AG04449 (cell line): ENCODE measurements at regions not wholly inside any gene's neighbourhood (a gene's known extent, or its start where the extent isn't known, plus 50 kb on each side); places are given as distances from the start of the nearest gene placed in this dataset.

Experiments used
- CTCF ChIA-PET: fragments of 350-600 bp; formaldehyde crosslinking; extraction: SDS; loops from one replicate; lab custom pipeline; 2021; ENCODE audit warnings: antibody characterized with exemption; lab: Yijun Ruan, JAX
- POLR2A ChIA-PET: fragments of 400-600, 350-600 bp; formaldehyde crosslinking; extraction: SDS; loops from one replicate; lab custom pipeline; 2020; ENCODE audit warnings: antibody characterized with exemption, inconsistent platforms; lab: Yijun Ruan, JAX
- DNase-seq: peaks from one replicate; pipeline ENCODE4 v3.0.0-alpha.2; 2010; ENCODE audit warnings: low read depth, low spot score
- H3K4me3 ChIP-seq: 2 replicates; pipeline ENCODE4 v1.5.1; 2011; ENCODE audit warnings: low read depth, mild to moderate bottlenecking, control low read depth, low read length
- CTCF ChIP-seq: IDR thresholded peaks from one replicate; pipeline ENCODE4 v1.5.1; 2011; ENCODE audit warnings: mild to moderate bottlenecking, moderate library complexity, low read length, control low read depth, inconsistent platforms; ENCODE audit not compliant: insufficient read depth; ENCODE audit errors: missing control alignments

- ChIA-PET CTCF (no interaction called here), POLR2A (no interaction called here)
- no peak for DNase-seq
- no peak for TF ChIP-seq CTCF
- H3K4me3 ChIP-seq: no peak overlapping the region
These were observed 1879.2 kb upstream of the CDH9 start for GRCh38 chr5:28917631-28918030.

- CTCF ChIA-PET: no interaction called here
- DNase-seq: no peak
- no peak overlapping the region for H3K4me3 ChIP-seq
- TF ChIP-seq CTCF: no peak
- POLR2A ChIA-PET: no interaction called here
These were observed 1875.9 kb upstream of the CDH9 start for GRCh38 chr5:28914297-28914696.

GRCh38 chr5:28903643-28904042 is 1865.3 kb upstream of the CDH9 start:
- CTCF ChIA-PET: no interaction called here
- no peak for TF ChIP-seq CTCF
- no peak for DNase-seq
- H3K4me3 ChIP-seq: no peak overlapping the region
- POLR2A ChIA-PET: no interaction called here

GRCh38 chr5:28896949-28897348 is 1858.6 kb upstream of the CDH9 start:
- no peak for DNase-seq
- CTCF ChIA-PET: no interaction called here
- no peak overlapping the region for H3K4me3 ChIP-seq
- POLR2A ChIA-PET: no interaction called here
- TF ChIP-seq CTCF: no peak

DNA sequence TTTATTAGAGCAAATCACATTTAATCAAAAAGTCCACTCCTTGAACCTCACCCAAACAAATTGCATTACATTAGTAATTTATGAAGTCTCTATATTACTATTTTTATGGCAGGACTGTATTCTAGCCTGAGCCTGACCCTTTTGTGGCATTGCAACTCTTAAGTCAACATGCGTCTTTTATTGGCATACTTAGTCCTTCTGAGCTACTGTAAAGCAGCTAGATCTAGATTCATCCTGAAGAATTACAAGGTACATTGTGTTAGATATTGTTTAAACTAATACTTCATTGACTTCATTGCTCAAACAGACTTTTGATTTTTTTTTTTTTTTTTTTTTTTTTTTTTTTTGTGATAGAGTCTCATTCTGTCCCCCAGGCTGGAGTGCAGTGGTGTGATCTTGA is 1842.5 kb upstream of the CDH9 start:
- TF ChIP-seq CTCF: no peak
- no peak overlapping the region for H3K4me3 ChIP-seq
- CTCF ChIA-PET: no interaction called here
- no peak for DNase-seq
- POLR2A ChIA-PET: no interaction called here

DNA sequence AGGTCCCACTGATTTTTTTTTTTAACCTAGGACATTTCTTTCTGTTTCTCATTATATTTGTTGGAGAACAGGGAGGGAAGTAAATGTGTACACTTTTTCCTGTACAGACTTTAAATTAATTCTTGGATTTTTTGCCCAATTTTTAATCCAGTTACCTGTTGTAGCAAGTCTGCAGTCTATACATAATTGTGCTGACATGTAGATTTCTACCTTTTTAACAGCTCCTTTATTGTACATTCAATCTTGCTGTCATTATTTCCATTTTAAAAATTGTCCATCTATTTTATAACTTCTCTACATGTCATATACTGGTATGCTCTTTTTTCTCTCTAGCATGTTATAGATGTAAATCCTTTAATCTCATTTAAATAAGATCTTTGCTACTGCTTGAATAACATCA is 1838.7 kb upstream of the CDH9 start:
- CTCF ChIA-PET: no interaction called here
- no peak for DNase-seq
- POLR2A ChIA-PET: no interaction called here
- TF ChIP-seq CTCF: no peak
- H3K4me3 ChIP-seq: no peak overlapping the region
